K562 (cell line): ENCODE measurements at regions not wholly inside any gene's neighbourhood (a gene's known extent, or its start where the extent isn't known, plus 50 kb on each side); places are given as distances from the start of the nearest gene placed in this dataset.

Experiments
- ATAC-seq: fragments of 200-7000 bp; cut with Tn5 transposase; 3 replicates; pipeline ENCODE4 v1.9.1; 2020; ENCODE audit warnings: moderate library complexity
- BruUV-seq: library from RNA; stranded (reverse); fragments of 400-500 nt; replicated peaks from 2 replicates; lab custom pipeline; 2021; lab: Mats Ljungman, UMichigan
- CTCF ChIA-PET: fragments of 300-600 bp; formaldehyde crosslinking; extraction: SDS; loops from one replicate; lab custom pipeline; 2021; ENCODE audit warnings: low intra/inter-chr PET ratio; lab: Yijun Ruan, JAX
- POLR2A ChIA-PET: fragments of 300-600, 350-650 bp; sonication (Branson Sonifier 250); formaldehyde crosslinking; extraction: SDS; loops from one replicate; lab custom pipeline; 2021; ENCODE audit warnings: antibody characterized with exemption, inconsistent platforms; lab: Yijun Ruan, JAX
- DNase-seq, 4 experiments: peaks; one replicate each; pipeline versions ENCODE4 v3.0.0 to v3.0.0-alpha.2; 2011 to 2018; ENCODE audit warnings: low spot score in 3 of 4, mixed read lengths in 3 of 4; ENCODE audit errors: extremely low read depth in 1 of 4
- FAIRE-seq: peaks from 2 replicates; lab custom pipeline; 2011; peaks lifted over from hg19 to GRCh38; lab: Jason Lieb, UNC
- H2AFZ ChIP-seq: 2 replicates; pipeline ENCODE4 v1.6.0; 2011; ENCODE audit warnings: low read depth, low read length, control low read depth, inconsistent platforms
- H3K27ac ChIP-seq: fragments of 200-600 bp; 3 replicates; pipeline ENCODE4 v1.8.0; 2011; ENCODE audit warnings: low read depth, mild to moderate bottlenecking, control low read depth, inconsistent platforms, low read length, moderate library complexity, mixed read lengths; ENCODE audit errors: extremely low read depth
- H3K27me3 ChIP-seq, 2 experiments: fragments of 300-600 bp in 1 of 2; 2 replicates in 1 of 2; 3 replicates in 1 of 2; pipeline versions ENCODE4 v1.6.0 to v1.8.0; 2011; ENCODE audit warnings: inconsistent platforms in 2 of 2, low read length in 2 of 2, mild to moderate bottlenecking in 1 of 2, mixed read lengths in 1 of 2, moderate library complexity in 1 of 2; ENCODE audit not compliant: control insufficient read depth in 2 of 2, insufficient read depth in 2 of 2
- H3K36me3 ChIP-seq: fragments of 300-600 bp; 3 replicates; pipeline ENCODE4 v1.8.0; 2011; ENCODE audit warnings: mild to moderate bottlenecking, low read length, inconsistent platforms; ENCODE audit not compliant: control insufficient read depth, insufficient read depth
- H3K4me1 ChIP-seq, 2 experiments: fragments of 200-600 bp in 1 of 2; replicated peaks in 1 of 2; 2 replicates in 1 of 2; 3 replicates in 1 of 2; pipeline versions ENCODE4 v1.5.1 to v1.8.0; 2011; ENCODE audit warnings: inconsistent platforms in 2 of 2, low read length in 2 of 2, mild to moderate bottlenecking in 1 of 2, mixed read lengths in 1 of 2, moderate library complexity in 1 of 2; ENCODE audit not compliant: control insufficient read depth in 2 of 2, insufficient read depth in 2 of 2
- H3K4me2 ChIP-seq: 2 replicates; pipeline ENCODE4 v1.6.1; 2011; ENCODE audit warnings: low read length, control low read depth, inconsistent platforms, mixed read lengths; ENCODE audit not compliant: insufficient read depth
- H3K4me3 ChIP-seq: fragments of 200-600 bp; sonication (generic), shearing (Covaris generic); 2 replicates; pipeline ENCODE4 v1.5.1; 2016; ENCODE audit warnings: control low read depth, inconsistent platforms
- H3K79me2 ChIP-seq: fragments of 200-600 bp; 3 replicates; pipeline ENCODE4 v1.8.0; 2011; ENCODE audit warnings: low read length, inconsistent platforms; ENCODE audit not compliant: control insufficient read depth, insufficient read depth
- H3K9ac ChIP-seq, 2 experiments: 2 replicates each; pipeline versions ENCODE4 v1.6.0 to v1.6.1; 2011; ENCODE audit warnings: low read depth in 2 of 2, low read length in 2 of 2, control low read depth in 1 of 2, inconsistent platforms in 1 of 2, mild to moderate bottlenecking in 1 of 2, mixed read lengths in 1 of 2; ENCODE audit not compliant: insufficient read depth in 1 of 2
- H3K9me1 ChIP-seq: one replicate; pipeline ENCODE4 v1.6.0; 2011; ENCODE audit warnings: inconsistent platforms, mild to moderate bottlenecking, low read length, moderate library complexity; ENCODE audit not compliant: control insufficient read depth, insufficient read depth
- H3K9me3 ChIP-seq: replicated peaks from 2 replicates; pipeline ENCODE4 v1.5.1; 2011; ENCODE audit warnings: low read depth, low read length, inconsistent platforms; ENCODE audit not compliant: control insufficient read depth, insufficient read depth
- H4K20me1 ChIP-seq: replicated peaks from 2 replicates; pipeline ENCODE4 v1.6.1; 2011; ENCODE audit warnings: low read length, inconsistent platforms, mixed read lengths; ENCODE audit not compliant: control insufficient read depth, insufficient read depth
- ARNT ChIP-seq, 2 experiments: fragments of 450-650 bp; IDR thresholded peaks; 2 replicates each; pipeline ENCODE4 v1.6.1; 2016; ENCODE audit warnings: mild to moderate bottlenecking in 1 of 2
- BCOR ChIP-seq: fragments of 450-650 bp; IDR thresholded peaks from 2 replicates; pipeline ENCODE4 v1.6.1; 2016
- BRCA1 ChIP-seq, 2 experiments: fragments of 450-650 bp in 1 of 2; sonication (generic) in 1 of 2; formaldehyde crosslinking in 1 of 2; IDR thresholded peaks; 2 replicates each; pipeline versions ENCODE4 v1.5.0 to v1.6.1; 2017 to 2020; ENCODE audit warnings: mild to moderate bottlenecking in 1 of 2, missing genetic modification reagents in 1 of 2
- BRD9 ChIP-seq: fragments of 450-650 bp; IDR thresholded peaks from 2 replicates; pipeline ENCODE4 v1.6.1; 2018; ENCODE audit warnings: low read depth; ENCODE audit not compliant: partially characterized antibody
- CTCF ChIP-seq, 3 experiments: IDR thresholded peaks in 2 of 3; conservative IDR thresholded peaks in 1 of 3; 2 replicates each; pipeline ENCODE4 v1.5.1; 2011 to 2012; ENCODE audit warnings: low read length in 3 of 3, mild to moderate bottlenecking in 3 of 3, control low read depth in 2 of 3, improper control_type of control experiment in 1 of 3, inconsistent platforms in 1 of 3, low read depth in 1 of 3, mixed read lengths in 1 of 3, moderate library complexity in 1 of 3; ENCODE audit not compliant: insufficient read depth in 2 of 3
- E4F1 ChIP-seq: fragments of 250-450 bp; sonication (Bioruptor Pico); IDR thresholded peaks from 2 replicates; pipeline ENCODE4 v1.5.0; 2021; ENCODE audit warnings: mild to moderate bottlenecking, borderline replicate concordance
- ELF2 ChIP-seq: fragments of 250-450 bp; sonication (Bioruptor Pico); IDR thresholded peaks from 2 replicates; pipeline ENCODE4 v1.5.0; 2021; ENCODE audit warnings: mild to moderate bottlenecking
- JUND ChIP-seq, 2 experiments: IDR thresholded peaks; 2 replicates in 1 of 2; 3 replicates in 1 of 2; pipeline ENCODE4 v1.6.1; 2011; ENCODE audit warnings: borderline replicate concordance in 2 of 2, low read depth in 2 of 2, low read length in 2 of 2, improper control_type of control experiment in 1 of 2, missing biosample characterization in 1 of 2, missing genetic modification characterization in 1 of 2, missing genetic modification reagents in 1 of 2
- LARP7 ChIP-seq: fragments of 450-650 bp; IDR thresholded peaks from 2 replicates; pipeline ENCODE4 v1.6.1; 2016
- NCOA6 ChIP-seq: fragments of 450-650 bp; IDR thresholded peaks from 2 replicates; pipeline ENCODE4 v1.6.1; 2017; ENCODE audit warnings: mild to moderate bottlenecking
- ZNF263 ChIP-seq: sonication (generic); formaldehyde crosslinking; IDR thresholded peaks from 2 replicates; pipeline ENCODE4 v1.8.0; 2022; ENCODE audit warnings: mild to moderate bottlenecking, missing genetic modification reagents, borderline replicate concordance
- ZNF695 ChIP-seq: fragments of 450-650 bp; formaldehyde crosslinking; IDR thresholded peaks from 2 replicates; pipeline ENCODE4 v1.4.0; 2020; ENCODE audit warnings: mild to moderate bottlenecking, moderate library complexity
- WGBS: fragments of 100-300 bp; shearing (Covaris generic); methylation state at CpG from one replicate; pipeline ENCODE4 v1.1.6; 2016; ENCODE audit warnings: low coverage, mixed read lengths; ENCODE audit not compliant: insufficient coverage; ENCODE audit errors: missing lambda C conversion rate; 5-methylcytosine and 5-hydroxymethylcytosine counted together
- in situ Hi-C: fragments of 300-500 bp; cut with MboI; formaldehyde crosslinking; loops from 4 replicates; pipeline ENCODE4 v1.15.0; 2018; ENCODE audit warnings: inconsistent platforms, mixed read lengths
- intact Hi-C: fragments of 100-400 bp; cut with micrococcal nuclease; formaldehyde crosslinking; loops from 2 replicates; pipeline ENCODE4 v1.14.2; 2022

GRCh38 chr11:112583261-112583893, 322.7 kb upstream of the PLET1 start:
- H2AFZ ChIP-seq: no peak overlapping the region
- FAIRE-seq (no peak), DNase-seq (no peak), ATAC-seq (no peak)
- no peaks in the 10 kb centered on the region; the same call in 1 of the 2 replicates for H4K20me1 ChIP-seq
- 3% methylated on average over 8 of the region's 8 CpGs for WGBS
- H3K4me3 ChIP-seq: no peak overlapping the region
- no peaks in the 10 kb centered on the region for H3K79me2 ChIP-seq
- H3K4me1 ChIP-seq: no peaks in the 10 kb centered on the region
- ChIA-PET CTCF (no interaction called here), POLR2A (interaction anchor here (1.6 kb wide), 1 partner anchor 16 kb away, joined by 4 read pairs; no protein-coding TSS in a partner anchor)
- TF ChIP-seq ELF2 (CRISPR knock-in tag) (no peak), ZNF263 (no peak), BRCA1 (IDR thresholded peaks at IDR 0.05) (no peak), BRCA1 (CRISPR knock-in tag; IDR thresholded peaks at IDR 0.05) (no peak), BRD9 (no peak), NCOA6 (no peak)
- no TSS peak for BruUV-seq
- no peaks in the 10 kb centered on the region for H3K36me3 ChIP-seq
- no peak overlapping the region for H3K9ac ChIP-seq
- H3K9me3 ChIP-seq: no peaks in the 10 kb centered on the region
- H3K27ac ChIP-seq: no peak overlapping the region
- H3K9me1 ChIP-seq: no peaks in the 10 kb centered on the region
- in situ Hi-C loops: loop anchor here (10.0 kb wide), 1 partner anchor 701 kb away; no protein-coding TSS in a partner anchor
- intact Hi-C loops: no loop called here
- no peaks in the 10 kb centered on the region for H3K27me3 ChIP-seq
- H3K4me2 ChIP-seq: no peak overlapping the region

DNA sequence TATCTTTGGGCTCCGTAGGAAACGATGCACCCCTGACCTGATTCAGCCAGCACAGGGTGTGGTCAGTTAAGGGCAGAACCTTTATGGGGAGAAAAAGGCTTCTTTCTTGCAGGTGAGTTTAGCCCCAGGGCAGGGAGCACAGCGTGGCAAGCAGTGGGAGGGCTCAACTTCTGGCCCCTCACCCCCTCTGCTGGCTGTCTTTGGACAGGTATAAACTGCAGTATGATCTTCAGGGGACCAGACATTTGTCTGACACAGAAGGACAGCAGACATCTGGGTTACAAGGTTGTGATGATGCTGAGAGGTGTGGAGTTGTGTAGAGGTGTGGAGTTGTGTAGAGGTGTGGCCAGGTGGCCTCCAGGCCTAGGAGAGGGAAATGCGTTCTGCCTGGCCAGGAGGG, 324.0 kb upstream of the PLET1 start:
- ChIA-PET POLR2A (no interaction called here), CTCF (no interaction called here)
- no peak overlapping the region for H2AFZ ChIP-seq
- no peaks in the 10 kb centered on the region for H3K4me1 ChIP-seq
- H4K20me1 ChIP-seq: no peaks in the 10 kb centered on the region; the same call in 1 of the 2 replicates
- no peak overlapping the region for H3K4me2 ChIP-seq
- in situ Hi-C loops: loop anchor here (10.0 kb wide), 1 partner anchor 700 kb away; no protein-coding TSS in a partner anchor
- no peak overlapping the region for H3K9ac ChIP-seq
- WGBS: 0% methylated on average over 4 of the region's 4 CpGs
- intact Hi-C loops: no loop called here
- FAIRE-seq: peak; percentile 11
- peak in 2 of 4 experiments; percentile 7 to 8 for DNase-seq
- no peaks in the 10 kb centered on the region for H3K9me3 ChIP-seq
- BruUV-seq: no TSS peak
- peak; percentile 73; the same call in 2 of the 3 replicates for ATAC-seq
- H3K9me1 ChIP-seq: no peaks in the 10 kb centered on the region
- H3K27ac ChIP-seq: no peak overlapping the region
- H3K36me3 ChIP-seq: no peaks in the 10 kb centered on the region
- H3K27me3 ChIP-seq: no peaks in the 10 kb centered on the region
- no peaks in the 10 kb centered on the region for H3K79me2 ChIP-seq
- no peak overlapping the region for H3K4me3 ChIP-seq
- TF ChIP-seq BCOR (no peak), ZNF695 (CRISPR knock-in tag) (no peak), E4F1 (CRISPR knock-in tag) (no peak), ARNT (IDR thresholded peaks at IDR 0.05) (no peak), LARP7 (no peak), CTCF (IDR thresholded peaks at IDR 0.05 in 2 of 3, conservative IDR thresholded peaks at IDR 0.05 in 1 of 3; ENCODE audit: insufficient read depth in 2 of 3, low read depth in 1 of 3, low read length in 3 of 3) (peak; percentile 29 to 40 (median 34); a peak in 4 of 6 replicates), JUND (IDR thresholded peaks at IDR 0.05; ENCODE audit: borderline replicate concordance, low read depth, low read length) (no peak), JUND (tag; IDR thresholded peaks at IDR 0.05; ENCODE audit: borderline replicate concordance, low read depth, low read length) (no peak)
